Mesenchymal stem cell (in vitro differentiated cells and primary cell): ENCODE measurements at regions not wholly inside any gene's neighbourhood (a gene's known extent, or its start where the extent isn't known, plus 50 kb on each side); places are given as distances from the start of the nearest gene placed in this dataset.

ENCODE experiments used
- DNase-seq: peaks from one replicate; pipeline ENCODE4 v3.0.0-alpha.2; 2013
- H2AFZ ChIP-seq: one replicate; pipeline ENCODE4 v1.6.1; 2013; ENCODE audit warnings: low read depth, mild to moderate bottlenecking, control low read depth, inconsistent platforms, low read length, moderate library complexity
- H2AK5ac ChIP-seq: 2 replicates; pipeline ENCODE4 v1.6.1; 2013; ENCODE audit warnings: low read length, moderate library complexity, mild to moderate bottlenecking, inconsistent platforms; ENCODE audit not compliant: severe bottlenecking
- H2BK120ac ChIP-seq: one replicate; pipeline ENCODE4 v1.6.1; 2013; ENCODE audit warnings: low read depth, mild to moderate bottlenecking, inconsistent platforms, low read length, moderate library complexity
- H2BK12ac ChIP-seq, 2 experiments: one replicate each; pipeline ENCODE4 v1.6.1; 2013; ENCODE audit warnings: inconsistent platforms in 2 of 2, low read length in 2 of 2, mild to moderate bottlenecking in 2 of 2, moderate library complexity in 2 of 2, control low read depth in 1 of 2
- H2BK15ac ChIP-seq: one replicate; pipeline ENCODE4 v1.6.1; 2013; ENCODE audit warnings: mild to moderate bottlenecking, low read depth, inconsistent platforms; ENCODE audit not compliant: poor library complexity, severe bottlenecking
- H2BK5ac ChIP-seq: 2 replicates; pipeline ENCODE4 v1.6.1; 2013; ENCODE audit warnings: low read depth, mild to moderate bottlenecking, low read length, control low read depth, inconsistent platforms; ENCODE audit not compliant: poor library complexity, severe bottlenecking
- H3K14ac ChIP-seq, 2 experiments: one replicate each; pipeline ENCODE4 v1.6.1; 2013; ENCODE audit warnings: inconsistent platforms in 2 of 2, low read length in 2 of 2, control low read depth in 1 of 2, mild to moderate bottlenecking in 1 of 2, moderate library complexity in 1 of 2
- H3K18ac ChIP-seq, 2 experiments: one replicate each; pipeline ENCODE4 v1.6.1; 2013; ENCODE audit warnings: inconsistent platforms in 2 of 2, low read length in 2 of 2, control low read depth in 1 of 2, low read depth in 1 of 2, mild to moderate bottlenecking in 1 of 2
- H3K23ac ChIP-seq, 2 experiments: one replicate each; pipeline ENCODE4 v1.6.1; 2013; ENCODE audit warnings: inconsistent platforms in 2 of 2, low read length in 2 of 2, mild to moderate bottlenecking in 2 of 2, moderate library complexity in 2 of 2, control low read depth in 1 of 2
- H3K27ac ChIP-seq: 2 replicates; pipeline ENCODE4 v1.5.1; 2013; ENCODE audit warnings: mild to moderate bottlenecking, moderate library complexity, low read length, control low read depth, inconsistent platforms; ENCODE audit not compliant: poor library complexity, severe bottlenecking
- H3K27me3 ChIP-seq, 2 experiments: 2 replicates each; pipeline versions ENCODE4 v1.6.1 to v1.7.0; 2013; ENCODE audit warnings: low read length in 2 of 2, mild to moderate bottlenecking in 2 of 2, moderate library complexity in 2 of 2, control low read depth in 1 of 2, inconsistent platforms in 1 of 2; ENCODE audit not compliant: control insufficient read depth in 1 of 2, insufficient read depth in 1 of 2
- H3K36me3 ChIP-seq, 2 experiments: 2 replicates each; pipeline versions ENCODE4 v1.6.1 to v1.7.0; 2013; ENCODE audit warnings: low read length in 2 of 2, control low read depth in 1 of 2, inconsistent platforms in 1 of 2, low read depth in 1 of 2, mild to moderate bottlenecking in 1 of 2; ENCODE audit not compliant: insufficient read depth in 2 of 2, control insufficient read depth in 1 of 2
- H3K4ac ChIP-seq, 2 experiments: one replicate each; pipeline ENCODE4 v1.6.1; 2013; ENCODE audit warnings: inconsistent platforms in 2 of 2, low read length in 2 of 2, mild to moderate bottlenecking in 2 of 2, moderate library complexity in 2 of 2, control low read depth in 1 of 2, low read depth in 1 of 2
- H3K4me1 ChIP-seq: 2 replicates; pipeline ENCODE4 v1.6.1; 2013; ENCODE audit warnings: low read depth, low read length, control low read depth; ENCODE audit not compliant: control insufficient read depth, insufficient read depth
- H3K4me2 ChIP-seq: 2 replicates; pipeline ENCODE4 v1.6.1; 2013; ENCODE audit warnings: low read length, mild to moderate bottlenecking, inconsistent platforms; ENCODE audit not compliant: poor library complexity, severe bottlenecking
- H3K4me3 ChIP-seq, 2 experiments: 2 replicates each; pipeline versions ENCODE4 v1.5.1 to v1.7.0; 2013; ENCODE audit warnings: low read length in 2 of 2, mild to moderate bottlenecking in 2 of 2, control low read depth in 1 of 2, low read depth in 1 of 2; ENCODE audit not compliant: insufficient read depth in 1 of 2
- H3K79me1 ChIP-seq: replicated peaks from 2 replicates; pipeline ENCODE4 v1.6.1; 2013; ENCODE audit warnings: mild to moderate bottlenecking, control low read depth, low read length, inconsistent platforms; ENCODE audit not compliant: poor library complexity, severe bottlenecking
- H3K9ac ChIP-seq: 2 replicates; pipeline ENCODE4 v1.7.0; 2013; ENCODE audit warnings: mild to moderate bottlenecking, low read length, moderate library complexity
- H3K9me3 ChIP-seq: 2 replicates; pipeline ENCODE4 v1.7.0; 2013; ENCODE audit warnings: mild to moderate bottlenecking, low read length; ENCODE audit not compliant: control insufficient read depth
- H4K8ac ChIP-seq: one replicate; pipeline ENCODE4 v1.6.1; 2013; ENCODE audit warnings: inconsistent platforms, mild to moderate bottlenecking, low read length, moderate library complexity
- H4K91ac ChIP-seq: one replicate; pipeline ENCODE4 v1.6.1; 2013; ENCODE audit warnings: mild to moderate bottlenecking, low read length, inconsistent platforms
- WGBS: methylation state at CpG from one replicate; pipeline ENCODE4 v1.1.7; 2013; ENCODE audit warnings: mixed read lengths; 5-methylcytosine and 5-hydroxymethylcytosine counted together

DNA sequence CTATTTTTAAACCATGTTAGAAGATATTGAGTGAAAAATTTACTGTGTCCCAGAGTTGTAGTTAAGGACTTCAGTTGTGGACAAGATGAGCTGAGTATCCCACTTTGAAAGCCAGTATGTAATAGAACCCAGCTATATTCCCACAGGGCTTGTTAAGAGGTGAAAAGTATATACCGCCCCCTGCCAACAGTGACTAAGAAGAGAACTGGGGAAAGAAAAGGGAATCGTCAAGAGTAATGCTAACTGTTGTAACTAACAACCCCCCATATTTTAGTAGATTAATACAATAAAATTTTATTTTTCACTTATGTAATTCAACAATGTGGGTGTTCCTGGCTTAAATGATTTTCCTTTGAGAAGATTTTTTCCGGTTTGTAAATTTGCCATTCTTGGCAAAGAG, 250.4 kb upstream of the GIMD1 start:
- Histone ChIP-seq H3K4me3 (no peak overlapping the region), H3K14ac (no peak overlapping the region), H4K8ac (no peak overlapping the region), H3K36me3 (no peaks in the 10 kb centered on the region), H2BK15ac (no peak overlapping the region), H2AFZ (no peak overlapping the region), H3K4ac (no peak overlapping the region), H2BK120ac (no peak overlapping the region), H3K23ac (no peak overlapping the region), H3K9me3 (no peaks in the 10 kb centered on the region), H2BK5ac (no peak overlapping the region), H2AK5ac (no peak overlapping the region), H3K27ac (no peak overlapping the region), H2BK12ac (no peak overlapping the region), H4K91ac (no peak overlapping the region), H3K18ac (no peak overlapping the region), H3K9ac (no peak overlapping the region), H3K27me3 (no peaks in the 10 kb centered on the region), H3K4me2 (no peak overlapping the region), H3K79me1 (no peaks in the 10 kb centered on the region), H3K4me1 (no peaks in the 10 kb centered on the region)
- DNase-seq = no peak
- WGBS = 94% methylated on average over 1 of the region's 3 CpGs

DNA sequence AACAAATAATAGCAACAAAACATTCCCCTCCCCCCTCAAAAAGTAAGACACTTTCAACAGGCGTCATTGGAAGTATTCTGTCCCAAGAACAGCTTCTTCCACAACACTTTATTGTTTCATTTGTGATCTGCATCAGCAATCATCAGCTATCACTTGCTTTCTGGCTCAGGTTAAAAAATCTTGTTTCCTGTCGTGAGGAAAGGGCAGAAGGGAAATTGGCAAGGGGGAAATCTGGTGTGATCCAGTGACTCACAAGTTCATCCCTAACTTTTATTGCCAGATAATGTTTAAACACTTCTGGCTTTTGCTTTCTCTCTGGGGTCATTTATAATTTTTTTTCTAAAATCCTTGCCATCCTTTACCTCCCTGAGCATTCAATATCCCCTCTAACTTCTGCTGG, 247.4 kb upstream of the GIMD1 start:
- no peak overlapping the region for H3K4me2 ChIP-seq

GRCh38 chr4:106615410-106615945, 246.9 kb upstream of the GIMD1 start:
- H3K36me3 ChIP-seq = no peaks in the 10 kb centered on the region
- no peak overlapping the region for H2BK12ac ChIP-seq
- H2BK5ac ChIP-seq = no peak overlapping the region
- H3K9ac ChIP-seq = no peak overlapping the region
- no peaks in the 10 kb centered on the region for H3K4me1 ChIP-seq
- H3K14ac ChIP-seq = no peak overlapping the region
- H3K4me3 ChIP-seq = no peak overlapping the region
- peak; percentile 50 for DNase-seq
- no peak overlapping the region for H3K27ac ChIP-seq
- no peak overlapping the region for H2AK5ac ChIP-seq
- no peaks in the 10 kb centered on the region for H3K27me3 ChIP-seq
- H4K91ac ChIP-seq = no peak overlapping the region
- no peak overlapping the region for H2BK15ac ChIP-seq
- H2BK120ac ChIP-seq = no peak overlapping the region
- H3K23ac ChIP-seq = no peak overlapping the region
- H3K79me1 ChIP-seq = no peaks in the 10 kb centered on the region
- no peak overlapping the region for H4K8ac ChIP-seq
- no peak overlapping the region for H3K4me2 ChIP-seq
- 53% methylated on average over 4 of the region's 4 CpGs for WGBS
- no peaks in the 10 kb centered on the region for H3K9me3 ChIP-seq
- no peak overlapping the region for H3K4ac ChIP-seq
- H2AFZ ChIP-seq = no peak overlapping the region
- no peak overlapping the region for H3K18ac ChIP-seq

More for the DNA sequence above, 247.4 kb upstream of the GIMD1 start:
- H3K18ac ChIP-seq = no peak overlapping the region
- H2AK5ac ChIP-seq = no peak overlapping the region
- no peak overlapping the region for H2BK15ac ChIP-seq
- no peaks in the 10 kb centered on the region for H3K27me3 ChIP-seq
- H3K4me1 ChIP-seq = no peaks in the 10 kb centered on the region
- no peak overlapping the region for H2AFZ ChIP-seq
- no peaks in the 10 kb centered on the region for H3K79me1 ChIP-seq
- H4K91ac ChIP-seq = no peak overlapping the region
- H2BK5ac ChIP-seq = no peak overlapping the region
- no peaks in the 10 kb centered on the region for H3K36me3 ChIP-seq
- no peak overlapping the region for H3K14ac ChIP-seq
- H4K8ac ChIP-seq = no peak overlapping the region
- WGBS = 76% methylated on average over 2 of the region's 2 CpGs
- H3K23ac ChIP-seq = no peak overlapping the region
- no peaks in the 10 kb centered on the region for H3K9me3 ChIP-seq
- no peak overlapping the region for H3K4ac ChIP-seq
- DNase-seq = peak; percentile 18
- no peak overlapping the region for H2BK120ac ChIP-seq
- no peak overlapping the region for H3K9ac ChIP-seq
- H3K27ac ChIP-seq = no peak overlapping the region
- no peak overlapping the region for H2BK12ac ChIP-seq
- H3K4me3 ChIP-seq = peak overlapping the region in 1 of 2 experiments; percentile 52

- Histone ChIP-seq H4K8ac (no peak overlapping the region), H3K18ac (no peak overlapping the region), H2BK12ac (no peak overlapping the region), H3K4me2 (no peak overlapping the region), H2BK5ac (no peak overlapping the region), H3K36me3 (no peaks in the 10 kb centered on the region), H3K4me3 (peak overlapping the region in 1 of 2 experiments; percentile 67), H3K4ac (no peak overlapping the region), H3K79me1 (no peaks in the 10 kb centered on the region), H4K91ac (no peak overlapping the region), H3K23ac (no peak overlapping the region), H2BK120ac (no peak overlapping the region), H3K27ac (no peak overlapping the region), H3K14ac (no peak overlapping the region), H3K9ac (peak overlapping the region; percentile 62), H2AK5ac (no peak overlapping the region), H2AFZ (no peak overlapping the region), H3K27me3 (no peaks in the 10 kb centered on the region), H3K9me3 (no peaks in the 10 kb centered on the region), H3K4me1 (no peaks in the 10 kb centered on the region), H2BK15ac (no peak overlapping the region)
- 76% methylated on average over 3 of the region's 4 CpGs for WGBS
- DNase-seq = peak; percentile 12
Observed at GRCh38 chr4:106614441-106614840, 245.9 kb upstream of the GIMD1 start.
